ENCODE measurements at regions not wholly inside any gene's neighbourhood (a gene's known extent, or its start where the extent isn't known, plus 50 kb on each side); places are given as distances from the start of the nearest gene placed in this dataset.
"Not testable (repeated sequence)": the region's sequence is repeated elsewhere in the genome, so short reads cannot be mapped to it uniquely, and the experiment has no call there.

DNA sequence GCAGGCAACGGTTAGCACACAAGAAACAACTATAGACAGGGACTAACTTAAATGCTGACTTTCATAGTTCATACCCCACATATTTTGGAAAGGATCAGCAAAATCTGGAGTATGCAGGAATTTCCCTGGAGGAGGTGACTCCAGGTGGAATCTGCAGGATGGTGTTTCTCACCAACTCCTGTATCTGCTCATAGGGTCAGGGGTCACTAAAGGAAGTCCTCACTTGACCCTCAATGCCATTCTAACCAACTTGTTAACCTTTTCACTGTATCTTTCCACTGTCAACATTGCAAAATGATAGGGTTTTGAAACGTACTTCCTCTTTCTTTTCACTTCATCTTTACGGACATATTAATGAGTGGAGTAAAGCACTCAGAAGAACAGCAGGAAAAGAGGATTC lies 207.0 kb upstream of the CXCR4 start:
- no peak for DNase-seq (ENCODE audit: low read depth)

DNA sequence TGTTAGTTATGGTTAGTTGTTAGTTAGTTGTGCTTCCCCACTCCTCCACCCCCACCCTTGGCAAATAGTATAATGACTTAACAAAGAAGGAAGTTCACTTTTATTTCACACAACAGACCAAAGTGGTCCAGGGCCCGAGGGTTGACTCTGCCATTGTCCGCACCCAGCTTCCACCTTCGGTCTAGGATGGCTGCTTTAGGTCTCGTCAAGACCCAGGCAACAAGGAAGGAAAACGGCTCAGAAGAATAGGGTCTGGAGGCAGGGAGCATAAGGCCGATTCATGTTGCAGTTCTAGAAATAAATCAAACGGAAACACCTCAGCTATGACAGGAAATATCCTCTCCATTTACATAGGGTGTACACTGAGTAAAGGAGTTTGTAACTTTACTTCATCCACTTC lies 206.0 kb upstream of the CXCR4 start:
- DNase-seq (ENCODE audit: low read depth): no peak

- DNase-seq (ENCODE audit: low read depth): no peak
These were observed 205.2 kb upstream of the CXCR4 start for GRCh38 chr2:136323195-136323594.

- DNase-seq (ENCODE audit: low read depth): no peak
These were observed 204.5 kb upstream of the CXCR4 start for GRCh38 chr2:136322428-136322827.

GRCh38 chr2:136319651-136320050 lies 201.7 kb upstream of the CXCR4 start:
- no peak for DNase-seq (ENCODE audit: low read depth)

- no peak for DNase-seq (ENCODE audit: low read depth)
These were observed 201.3 kb upstream of the CXCR4 start for GRCh38 chr2:136319237-136319636.

GRCh38 chr2:136314240-136314639 lies 196.3 kb upstream of the CXCR4 start:
- DNase-seq (ENCODE audit: low read depth): no peak

- DNase-seq (ENCODE audit: low read depth): not testable (repeated sequence)
These were observed 194.6 kb upstream of the CXCR4 start for GRCh38 chr2:136312568-136312967.

DNA sequence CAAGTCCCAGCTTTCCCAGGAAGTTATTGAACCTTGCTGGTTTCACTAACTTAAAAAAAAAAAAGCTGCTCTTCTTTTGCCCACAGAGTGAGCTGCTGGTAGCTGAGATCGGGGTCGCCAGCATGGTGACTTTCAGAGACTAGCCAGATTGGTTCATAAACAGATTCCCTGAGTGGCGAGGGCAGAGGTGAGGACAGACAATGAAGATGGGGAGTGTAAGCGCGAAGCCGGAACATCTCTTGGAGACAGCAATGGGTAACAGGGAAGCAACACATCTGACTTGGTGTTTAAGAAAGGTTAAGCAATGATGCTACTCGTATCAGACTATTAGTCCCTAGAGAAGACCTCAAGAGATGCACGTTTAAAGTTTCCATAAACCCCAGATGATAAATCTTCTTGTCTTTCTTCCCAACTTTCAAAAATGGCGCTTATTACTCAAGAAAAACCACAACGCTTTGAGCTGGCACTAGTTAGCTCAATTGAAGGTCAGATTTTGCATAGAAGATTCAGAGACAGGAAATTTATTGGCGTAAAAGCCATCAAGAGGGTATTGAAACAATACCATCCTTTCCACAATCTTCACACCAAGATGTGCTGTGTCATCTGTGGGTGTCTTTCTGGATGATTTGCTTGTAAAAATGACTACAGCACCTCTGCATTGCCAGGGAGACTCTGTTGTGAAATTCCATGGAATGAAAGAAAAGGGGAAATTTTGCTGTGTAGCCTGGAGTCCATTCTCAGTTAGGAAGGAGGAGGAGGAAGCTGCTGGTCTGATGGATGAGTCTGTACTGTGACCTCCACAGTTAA lies 193.1 kb upstream of the CXCR4 start:
- DNase-seq (ENCODE audit: low read depth): no peak

DNA sequence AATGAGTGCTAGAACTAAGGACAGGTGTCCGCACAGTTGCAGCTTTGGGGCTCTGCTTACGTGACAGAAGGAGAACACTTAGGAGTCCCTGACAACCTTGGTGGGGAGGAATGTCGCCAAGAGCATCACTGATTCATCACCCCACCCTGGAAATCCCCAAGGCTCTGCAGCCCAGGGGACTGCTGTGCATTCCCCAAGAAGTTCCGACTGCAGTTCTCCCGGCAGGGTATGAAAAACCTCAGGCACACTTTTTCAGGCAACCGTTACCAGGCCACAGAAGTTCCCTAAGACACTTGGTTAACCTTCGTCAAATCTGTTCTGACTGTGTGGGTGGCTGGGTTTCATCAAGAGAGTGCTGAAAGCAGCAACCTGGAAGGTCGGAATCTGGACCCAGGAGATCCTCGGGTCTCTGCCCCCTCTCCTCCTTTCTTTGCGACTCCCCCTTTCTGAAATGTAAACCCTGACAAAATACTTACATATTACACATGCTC lies 192.1 kb upstream of the CXCR4 start:
- DNase-seq (ENCODE audit: low read depth): no peak

DNA sequence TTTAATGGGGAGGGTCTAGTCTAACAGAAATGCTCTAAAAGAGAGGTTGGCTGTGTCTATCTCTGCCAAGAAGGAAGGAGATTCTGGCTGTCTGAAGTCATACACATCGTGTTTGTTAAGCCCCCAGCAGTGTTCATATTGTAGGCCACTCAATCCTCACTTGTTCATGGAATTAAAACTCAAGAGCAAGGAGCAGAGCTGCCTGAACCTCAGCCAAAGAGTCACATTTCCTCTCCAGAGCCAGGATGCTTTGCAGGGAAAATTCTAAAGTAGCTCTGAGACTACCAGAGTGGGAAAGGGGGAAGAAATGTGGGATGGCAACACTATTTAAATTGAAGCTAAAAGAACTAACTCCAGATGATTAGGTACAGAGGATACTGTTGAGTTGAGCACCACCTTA lies 190.7 kb upstream of the CXCR4 start:
- DNase-seq (ENCODE audit: low read depth): no peak

- no peak for DNase-seq (ENCODE audit: low read depth)
These were observed 188.9 kb upstream of the CXCR4 start for GRCh38 chr2:136306836-136307235.

DNA sequence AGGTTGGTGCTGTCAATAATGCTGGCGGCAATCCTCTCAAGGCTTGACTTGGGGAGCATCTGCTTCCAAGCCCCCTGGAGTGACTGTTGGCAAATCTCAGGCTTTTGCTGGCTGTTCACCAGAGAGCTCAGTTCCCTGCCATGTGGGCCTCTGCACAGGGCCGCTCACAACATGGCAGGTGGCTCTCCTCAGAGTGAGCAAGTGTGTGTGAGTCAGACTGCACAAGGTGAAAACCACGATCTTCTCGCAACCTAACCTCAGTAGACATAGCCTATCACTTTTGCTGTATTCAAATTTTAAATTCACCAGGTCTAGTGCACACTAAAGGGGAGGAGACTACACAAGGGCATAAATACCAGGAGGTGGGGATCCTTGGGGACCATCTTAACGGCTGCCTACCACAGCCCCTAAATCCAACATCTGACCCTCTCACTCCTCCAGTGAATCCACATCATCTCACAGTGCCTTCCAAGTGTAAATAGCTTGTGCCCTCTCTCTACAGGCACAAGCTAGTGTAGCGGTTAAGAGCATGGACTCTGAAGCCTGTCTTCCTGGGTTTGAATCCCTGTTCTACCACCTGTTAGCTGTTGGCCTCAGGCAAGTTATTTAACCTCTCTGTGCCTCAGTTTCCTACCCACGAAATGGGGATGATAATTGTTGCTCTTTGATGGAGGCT lies 187.7 kb upstream of the CXCR4 start:
- no peak for DNase-seq (ENCODE audit: low read depth)

- no peak for DNase-seq (ENCODE audit: low read depth)
These were observed 183.1 kb upstream of the CXCR4 start for GRCh38 chr2:136301006-136301405.

DNA sequence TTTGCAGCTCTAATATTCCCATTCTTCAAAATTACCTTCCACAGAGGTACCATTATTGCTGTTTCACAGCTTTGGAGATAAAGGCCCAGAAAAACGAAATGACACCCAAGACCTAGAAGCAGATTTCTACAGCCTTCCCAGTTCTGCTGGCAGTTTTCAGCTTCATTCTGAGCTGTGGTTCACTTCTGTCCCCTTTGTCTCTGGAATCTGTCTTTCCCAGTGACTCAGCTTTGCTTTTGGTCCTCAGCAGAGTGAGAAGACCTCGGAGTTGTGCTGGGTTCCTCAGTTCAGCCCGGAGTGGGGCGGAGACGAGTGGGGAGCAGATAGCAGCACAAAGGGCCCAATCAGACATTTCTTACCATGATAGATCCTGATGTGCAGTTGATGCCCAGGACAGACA lies 180.7 kb upstream of the CXCR4 start:
- no peak for DNase-seq (ENCODE audit: low read depth)

GRCh38 chr2:136297994-136298393 lies 180.0 kb upstream of the CXCR4 start:
- DNase-seq (ENCODE audit: low read depth): no peak

DNA sequence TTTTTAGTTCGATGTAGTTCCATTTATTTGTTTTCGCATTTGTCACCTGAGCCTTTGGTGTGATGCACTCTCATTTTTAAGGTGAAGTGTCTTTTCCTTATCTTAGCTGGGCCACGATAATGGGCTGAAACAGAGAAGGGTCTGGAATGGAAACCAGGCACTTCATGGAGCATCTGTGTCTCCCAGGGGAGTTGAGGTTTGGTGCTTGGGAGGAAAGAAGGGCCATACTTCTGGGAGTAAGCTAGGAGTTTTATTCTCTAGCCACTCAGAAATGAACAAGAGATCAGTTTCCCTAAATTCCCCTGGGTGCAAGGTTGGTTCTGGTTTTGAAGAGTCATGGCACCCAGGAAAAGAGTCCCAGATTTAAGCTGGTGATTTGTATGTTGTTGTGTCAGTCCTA lies 179.4 kb upstream of the CXCR4 start:
- DNase-seq (ENCODE audit: low read depth): no peak

DNA sequence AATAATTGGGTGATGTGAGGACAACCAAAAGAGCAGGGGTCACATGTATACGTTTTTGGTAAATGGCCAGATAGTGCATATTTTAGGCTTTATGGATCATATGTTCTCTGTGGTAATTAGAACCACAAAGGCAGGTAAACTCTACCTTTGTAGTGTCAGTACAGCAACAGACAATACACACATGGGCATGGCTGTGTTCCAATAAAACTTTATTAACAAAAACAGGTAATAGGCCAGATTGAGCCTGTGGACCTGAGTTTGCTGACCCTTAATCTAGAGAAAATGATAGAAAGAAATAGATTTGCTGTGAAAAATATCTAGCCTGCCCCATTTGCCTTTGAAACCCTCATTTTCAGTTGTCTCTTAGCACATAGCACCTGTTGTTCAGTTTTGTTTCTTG lies 177.2 kb upstream of the CXCR4 start:
- no peak for DNase-seq (ENCODE audit: low read depth)

DNA sequence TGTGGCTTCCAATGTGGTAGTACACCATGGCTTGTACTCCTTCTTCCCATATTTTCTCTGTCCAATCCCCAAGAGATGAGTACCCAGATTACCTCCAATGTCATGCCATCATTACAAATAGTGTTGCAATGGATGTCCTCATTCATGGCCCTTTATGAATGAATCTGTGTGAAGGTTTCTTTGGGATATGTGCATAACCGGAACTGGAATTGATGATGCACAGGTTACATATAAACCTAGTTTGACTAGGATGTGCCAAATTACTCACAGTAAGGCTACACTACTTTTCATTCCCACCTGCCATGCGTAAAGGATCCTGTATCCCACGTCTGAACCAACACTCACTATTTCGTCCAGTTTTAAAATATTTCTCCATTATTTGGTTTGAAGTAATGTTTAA lies 173.9 kb upstream of the CXCR4 start:
- DNase-seq (ENCODE audit: low read depth): no peak

DNA sequence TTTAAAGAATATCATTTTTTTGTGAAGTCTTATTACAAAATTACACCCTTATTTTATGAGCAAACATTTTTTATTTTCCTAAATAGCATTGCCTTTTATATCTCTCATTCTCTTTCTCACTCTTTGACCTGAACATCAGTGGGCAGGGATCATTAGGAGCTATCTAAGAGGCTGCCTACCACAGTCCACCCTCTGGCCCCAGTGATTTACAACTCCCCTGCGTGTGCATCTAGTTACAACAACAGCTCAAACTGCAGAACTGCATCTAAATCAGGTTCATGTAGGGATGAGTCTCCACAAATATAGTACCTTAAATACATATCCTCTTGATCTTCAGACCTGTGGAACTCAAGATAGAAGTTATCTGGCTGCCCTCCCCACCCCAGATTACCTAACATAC lies 172.4 kb upstream of the CXCR4 start:
- no peak for DNase-seq (ENCODE audit: low read depth)

DNA sequence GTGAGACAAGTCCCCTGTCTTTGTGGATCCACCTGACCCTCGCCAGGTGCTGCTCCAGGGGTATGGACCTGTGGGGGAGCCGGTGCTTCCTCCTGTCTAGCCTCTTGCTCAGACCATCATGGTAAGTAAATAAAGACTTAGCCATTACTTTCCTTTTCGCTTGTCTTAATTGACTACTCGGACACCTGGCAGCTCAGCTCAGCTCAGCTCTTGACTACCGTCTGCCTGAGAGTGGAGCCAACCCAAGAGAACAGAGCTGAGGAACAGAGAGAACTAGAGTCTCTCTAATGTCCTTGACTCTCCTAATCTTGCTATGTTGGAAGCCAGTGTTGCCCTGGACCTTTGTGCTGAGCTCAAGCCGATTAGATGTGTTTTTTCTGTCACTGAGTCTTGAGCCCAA lies 170.3 kb upstream of the CXCR4 start:
- DNase-seq (ENCODE audit: low read depth): no peak

DNA sequence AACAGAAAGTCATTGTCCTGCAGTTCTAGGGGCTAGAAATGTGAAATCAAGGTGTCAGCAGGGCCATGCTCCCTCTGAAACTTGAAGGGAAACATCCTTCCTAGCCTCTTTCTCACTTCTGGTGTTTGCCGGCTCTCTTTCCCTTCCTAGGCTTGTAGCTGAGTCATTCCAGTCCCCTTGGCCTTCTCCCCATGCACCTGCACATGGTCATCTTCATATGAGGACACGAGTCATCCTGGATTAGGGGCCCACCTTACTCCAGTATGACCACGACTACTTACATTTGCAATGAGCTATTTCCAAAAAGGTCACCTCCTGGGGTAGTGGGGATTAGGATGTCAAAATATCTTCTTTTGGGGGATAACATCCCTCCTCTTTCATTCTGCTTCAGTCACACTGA lies 168.5 kb upstream of the CXCR4 start:
- no peak for DNase-seq (ENCODE audit: low read depth)

- DNase-seq (ENCODE audit: low read depth): no peak
These were observed 166.5 kb upstream of the CXCR4 start for GRCh38 chr2:136284226-136285119.

Measured in stimulated activated CD8-positive, alpha-beta memory T cell treated with anti-CD3 and anti-CD28 coated beads, Interleukin-15, amount 100 ng/mL, for 24 hours (primary cell).